Ectodermal cell (in vitro differentiated cells): ENCODE measurements at regions not wholly inside any gene's neighbourhood (a gene's known extent, or its start where the extent isn't known, plus 50 kb on each side); places are given as distances from the start of the nearest gene placed in this dataset.

Experiments used
- H3K27ac ChIP-seq: 2 replicates; pipeline ENCODE4 v1.7.0; 2013; ENCODE audit warnings: mild to moderate bottlenecking, low read depth, low read length; ENCODE audit not compliant: insufficient read depth, poor library complexity, severe bottlenecking
- H3K27me3 ChIP-seq: 2 replicates; pipeline ENCODE4 v1.7.0; 2013; ENCODE audit warnings: mild to moderate bottlenecking, low read length; ENCODE audit not compliant: insufficient read depth, control insufficient read depth, poor library complexity, severe bottlenecking
- H3K36me3 ChIP-seq: one replicate; pipeline ENCODE4 v1.7.0; 2013; ENCODE audit warnings: low read length; ENCODE audit not compliant: control insufficient read depth, insufficient read depth
- H3K4me1 ChIP-seq: one replicate; pipeline ENCODE4 v1.7.0; 2013; ENCODE audit warnings: low read length; ENCODE audit not compliant: control insufficient read depth, insufficient read depth
- H3K4me3 ChIP-seq: 2 replicates; pipeline ENCODE4 v1.7.0; 2013; ENCODE audit warnings: low read depth, low read length, control low read depth; ENCODE audit not compliant: insufficient read depth
- H3K9me3 ChIP-seq: 2 replicates; pipeline ENCODE4 v1.7.0; 2013; ENCODE audit warnings: mild to moderate bottlenecking, low read length, moderate library complexity; ENCODE audit not compliant: control insufficient read depth
- WGBS, 2 experiments: methylation state at CpG; one replicate each; pipeline ENCODE4 v1.1.7; 2013; ENCODE audit warnings: missing lambda C conversion rate in 2 of 2; 5-methylcytosine and 5-hydroxymethylcytosine counted together

DNA sequence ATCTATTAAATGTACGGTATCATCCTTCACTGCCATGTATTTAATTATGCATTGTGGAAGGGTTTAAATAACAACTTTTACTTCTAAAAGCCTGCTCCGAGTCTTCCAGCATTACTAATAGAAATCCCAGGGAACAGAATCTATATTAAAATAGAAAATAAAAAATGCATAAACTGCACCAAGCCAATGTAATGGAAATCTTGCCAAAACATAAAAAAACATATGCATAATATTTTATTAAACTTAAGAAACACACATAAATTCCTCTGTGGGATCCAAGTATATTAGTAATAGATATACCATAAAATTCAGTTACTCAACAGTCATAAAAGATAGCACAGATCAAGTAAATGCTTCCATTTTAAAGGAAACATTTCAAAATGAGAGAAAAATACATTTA, 175.6 kb downstream of the TDRD15 start:
- Histone ChIP-seq H3K36me3 (no peaks in the 10 kb centered on the region), H3K27me3 (no peaks in the 10 kb centered on the region), H3K27ac (no peak overlapping the region), H3K9me3 (no peaks in the 10 kb centered on the region), H3K4me1 (no peaks in the 10 kb centered on the region), H3K4me3 (no peak overlapping the region)
- WGBS, 2 experiments: 100% methylated on average over 1 of the region's 2 CpGs; no CpG with 5 or more reads in 1 of the 2 experiments

DNA sequence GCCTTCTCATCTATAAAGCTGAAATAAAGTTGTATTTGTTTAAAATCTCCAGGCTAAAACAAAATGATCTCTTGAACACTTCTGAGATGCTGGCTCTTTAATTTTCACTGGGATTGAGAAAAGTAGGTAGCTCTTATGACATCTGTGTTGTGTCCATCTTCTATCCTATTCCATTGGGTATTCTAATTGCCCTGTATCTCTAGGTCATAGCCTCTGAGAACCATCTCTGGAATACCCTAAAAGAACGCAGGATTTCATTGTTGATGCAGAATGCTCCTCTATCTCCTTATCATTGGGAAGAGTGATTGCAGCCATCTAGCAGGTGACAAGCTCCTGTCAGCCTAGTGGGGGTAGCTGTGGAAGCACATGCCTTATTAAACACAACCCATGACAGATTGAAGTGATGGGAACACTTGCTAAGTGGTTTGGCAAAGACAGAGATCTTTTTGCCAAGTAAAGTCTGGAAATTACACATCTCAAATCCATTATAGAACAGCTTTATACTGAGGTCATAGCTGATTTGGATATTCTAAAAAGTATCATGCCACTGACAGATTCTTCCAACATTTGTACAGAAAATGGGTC, 178.2 kb downstream of the TDRD15 start:
- Histone ChIP-seq H3K4me3 (no peak overlapping the region), H3K27ac (no peak overlapping the region), H3K4me1 (no peaks in the 10 kb centered on the region), H3K36me3 (no peaks in the 10 kb centered on the region), H3K9me3 (no peaks in the 10 kb centered on the region), H3K27me3 (no peaks in the 10 kb centered on the region)
- WGBS, 2 experiments: 89 to 93% methylated on average over 1 of the region's 1 CpG

DNA sequence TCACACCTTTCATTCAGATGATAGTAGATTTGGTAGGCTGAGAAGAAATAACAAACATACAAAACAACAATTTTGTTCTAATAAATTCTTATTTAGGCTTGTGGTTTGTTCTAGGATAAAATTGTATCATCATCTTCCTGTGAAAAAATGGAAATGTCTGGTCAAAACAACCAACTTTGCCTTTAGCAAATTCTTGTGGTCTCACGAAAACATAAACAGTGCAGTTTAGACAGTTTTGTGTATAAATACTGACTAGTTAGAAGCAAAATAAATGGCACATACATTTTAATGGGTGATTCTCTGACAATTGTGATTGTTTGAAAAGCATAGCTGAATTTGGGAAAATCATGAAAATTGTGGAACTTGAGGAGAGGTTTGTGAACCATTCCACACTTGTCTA, 180.1 kb downstream of the TDRD15 start:
- WGBS, 2 experiments: 91 to 93% methylated on average over 1 of the region's 1 CpG

DNA sequence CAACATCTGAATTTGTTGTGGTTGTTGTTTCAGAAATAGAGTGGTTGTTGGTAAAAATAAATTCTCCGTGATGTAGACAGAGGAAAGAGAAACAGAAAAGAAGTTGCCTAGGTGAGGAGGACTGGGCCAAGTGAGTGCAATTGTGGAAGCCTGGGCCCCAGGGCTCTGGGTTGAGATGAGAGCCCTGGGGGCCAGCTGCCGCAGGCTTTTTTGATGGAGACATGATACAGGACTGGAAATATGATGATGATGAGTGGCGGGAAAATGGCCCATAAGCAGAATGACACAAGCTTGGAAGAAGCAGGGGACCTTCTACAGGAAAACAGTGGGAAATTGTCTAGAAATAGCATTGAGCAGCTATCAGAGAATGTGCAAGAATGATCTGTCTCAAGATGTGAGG, 181.8 kb downstream of the TDRD15 start:
- 91 to 95% methylated on average over 3 of the region's 3 CpGs for WGBS, 2 experiments

More for the DNA sequence above, 180.1 kb downstream of the TDRD15 start:
- H3K36me3 ChIP-seq: no peaks in the 10 kb centered on the region
- H3K27me3 ChIP-seq: no peaks in the 10 kb centered on the region
- no peak overlapping the region for H3K27ac ChIP-seq
- H3K4me1 ChIP-seq: no peaks in the 10 kb centered on the region
- no peaks in the 10 kb centered on the region for H3K9me3 ChIP-seq
- no peak overlapping the region for H3K4me3 ChIP-seq

DNA sequence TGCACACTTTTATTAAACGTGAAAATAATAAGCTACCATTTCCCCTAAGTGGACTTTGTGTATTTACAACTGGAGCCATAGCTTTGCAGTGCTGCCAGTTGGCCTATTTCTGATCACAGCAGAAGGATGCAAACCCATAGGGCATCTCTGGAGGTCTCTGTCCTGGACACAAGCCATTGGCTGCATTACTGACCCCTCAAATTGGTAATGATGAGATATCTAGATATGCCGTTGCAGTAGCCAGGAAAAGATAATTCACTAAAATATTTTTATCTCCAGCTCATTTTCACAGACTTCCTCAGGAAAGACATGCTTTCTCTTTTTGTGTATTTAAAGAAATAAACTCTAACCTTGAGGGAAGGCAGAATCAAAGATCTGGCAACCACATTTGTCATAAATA, 182.5 kb downstream of the TDRD15 start:
- 86% methylated on average over 1 of the region's 2 CpGs for WGBS, 2 experiments
- H3K4me1 ChIP-seq: no peaks in the 10 kb centered on the region
- H3K27me3 ChIP-seq: no peaks in the 10 kb centered on the region
- no peaks in the 10 kb centered on the region for H3K9me3 ChIP-seq
- no peaks in the 10 kb centered on the region for H3K36me3 ChIP-seq
- H3K27ac ChIP-seq: no peak overlapping the region
- H3K4me3 ChIP-seq: no peak overlapping the region

More for the DNA sequence above, 181.8 kb downstream of the TDRD15 start:
- H3K36me3 ChIP-seq: no peaks in the 10 kb centered on the region
- no peaks in the 10 kb centered on the region for H3K9me3 ChIP-seq
- no peak overlapping the region for H3K4me3 ChIP-seq
- no peaks in the 10 kb centered on the region for H3K4me1 ChIP-seq
- no peak overlapping the region for H3K27ac ChIP-seq
- no peaks in the 10 kb centered on the region for H3K27me3 ChIP-seq

DNA sequence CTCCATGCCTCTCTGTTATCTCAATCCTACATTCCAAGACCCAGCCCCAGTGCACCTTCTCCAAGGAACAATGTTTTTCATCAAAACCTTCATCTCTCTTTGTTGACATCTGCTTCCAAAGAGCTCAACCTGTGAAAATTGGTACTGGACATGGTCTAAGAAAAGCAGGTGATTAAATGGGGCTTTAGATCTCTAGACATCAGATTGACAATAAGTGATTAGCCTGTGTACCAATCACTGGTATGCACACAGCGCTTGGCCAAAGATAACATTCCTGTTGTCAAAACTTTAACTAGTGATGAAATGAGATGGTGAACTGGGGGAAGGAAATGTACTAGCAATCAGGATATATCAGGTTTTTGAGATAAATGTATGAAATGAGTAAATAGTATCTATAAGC, 183.3 kb downstream of the TDRD15 start:
- Histone ChIP-seq H3K36me3 (no peaks in the 10 kb centered on the region), H3K27ac (no peak overlapping the region), H3K27me3 (no peaks in the 10 kb centered on the region), H3K9me3 (no peaks in the 10 kb centered on the region), H3K4me1 (no peaks in the 10 kb centered on the region), H3K4me3 (no peak overlapping the region)
- 95 to 100% methylated on average over 1 of the region's 1 CpG for WGBS, 2 experiments

DNA sequence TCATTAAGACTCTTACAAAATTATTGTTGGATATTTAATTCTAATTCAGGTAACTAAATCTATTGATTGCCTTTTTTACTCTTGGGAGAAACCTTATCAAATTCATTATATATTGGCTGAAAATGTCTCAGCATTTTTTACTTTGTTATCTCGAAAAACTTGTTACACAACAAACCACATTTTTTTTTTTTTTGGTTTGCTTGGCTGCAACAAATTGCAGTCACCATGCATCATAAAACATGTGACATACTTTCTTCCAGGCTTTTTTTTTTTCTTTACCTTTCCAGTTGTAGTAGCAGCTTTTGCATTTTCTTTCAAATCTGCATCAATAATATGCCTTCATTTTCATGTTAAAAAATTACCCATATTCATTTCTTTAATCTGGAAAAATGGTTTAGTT, 186.7 kb downstream of the TDRD15 start:
- WGBS, 2 experiments: 79 to 90% methylated on average over 1 of the region's 1 CpG
- Histone ChIP-seq H3K36me3 (no peaks in the 10 kb centered on the region), H3K4me1 (no peaks in the 10 kb centered on the region), H3K27me3 (no peaks in the 10 kb centered on the region), H3K4me3 (no peak overlapping the region), H3K9me3 (no peaks in the 10 kb centered on the region), H3K27ac (no peak overlapping the region)

DNA sequence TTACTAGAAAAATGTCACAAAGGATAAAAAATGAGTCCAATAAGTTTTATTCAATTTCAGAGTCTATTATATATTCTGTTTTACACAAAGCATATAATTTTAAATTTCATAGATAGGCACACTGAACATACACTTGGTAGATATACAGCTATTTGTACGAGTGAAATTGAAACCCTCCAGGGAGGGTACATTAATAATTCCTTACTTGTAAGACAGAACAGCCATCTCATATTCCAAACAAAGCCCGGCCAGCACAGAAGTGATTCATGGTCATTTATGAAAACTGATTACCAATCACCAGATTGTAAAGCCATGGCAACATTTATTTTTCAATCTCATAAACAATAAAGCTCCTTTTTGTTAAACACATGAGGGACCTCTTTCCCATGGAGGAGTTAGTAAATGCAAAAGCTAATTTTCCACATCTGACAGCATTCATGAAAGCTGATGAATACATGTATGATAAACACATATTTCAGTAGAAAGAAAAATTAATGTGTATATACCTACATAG, 190.6 kb downstream of the TDRD15 start:
- 89 to 96% methylated on average over 2 of the region's 2 CpGs for WGBS, 2 experiments
- Histone ChIP-seq H3K36me3 (no peaks in the 10 kb centered on the region), H3K27me3 (no peaks in the 10 kb centered on the region), H3K4me1 (no peaks in the 10 kb centered on the region), H3K27ac (no peak overlapping the region), H3K4me3 (no peak overlapping the region), H3K9me3 (no peaks in the 10 kb centered on the region)

DNA sequence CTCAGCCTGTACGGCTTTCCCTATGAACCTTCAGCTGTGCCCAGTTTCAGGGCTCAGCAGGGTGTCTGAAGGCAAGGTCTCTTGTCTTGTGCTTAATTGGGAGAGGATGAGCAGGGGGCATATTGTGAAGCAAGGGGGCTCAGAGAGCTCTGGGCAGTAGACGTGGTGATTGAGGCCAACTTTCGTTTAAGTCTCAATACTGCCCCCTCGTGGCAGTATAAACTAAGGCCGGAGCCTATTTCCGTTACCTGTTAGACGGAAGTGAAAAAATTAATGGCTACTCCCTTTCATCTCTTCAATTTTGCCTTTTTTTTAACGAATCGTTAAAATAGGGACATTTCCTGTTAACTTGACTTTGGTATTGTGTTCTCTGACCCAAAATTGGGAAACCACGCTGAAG, 193.4 kb downstream of the TDRD15 start:
- Histone ChIP-seq H3K4me1 (no peaks in the 10 kb centered on the region), H3K27me3 (no peaks in the 10 kb centered on the region), H3K27ac (no peak overlapping the region), H3K9me3 (no peaks in the 10 kb centered on the region), H3K36me3 (no peaks in the 10 kb centered on the region), H3K4me3 (no peak overlapping the region)
- WGBS, 2 experiments: 26 to 32% methylated on average over 10 of the region's 10 CpGs

DNA sequence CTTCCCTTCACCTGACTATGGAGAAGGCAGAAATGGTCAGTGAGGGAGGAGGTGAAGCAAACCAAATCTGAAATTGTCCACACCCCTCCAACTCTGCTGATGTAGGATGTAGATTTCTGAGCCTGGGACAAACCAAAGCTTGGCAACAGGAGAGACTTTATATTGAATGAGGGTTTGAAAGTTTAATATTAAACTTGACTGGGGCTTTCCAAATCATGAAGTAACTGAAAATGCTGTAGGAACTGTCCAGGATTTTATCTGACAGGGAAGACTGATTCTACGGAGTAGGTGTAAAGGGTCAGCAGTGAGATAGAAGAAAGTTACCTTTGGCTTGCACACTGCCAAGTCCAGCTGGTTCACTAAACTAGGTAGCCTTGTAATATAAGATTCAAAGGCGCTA, 194.5 kb downstream of the TDRD15 start:
- H3K27me3 ChIP-seq: no peaks in the 10 kb centered on the region
- no peaks in the 10 kb centered on the region for H3K36me3 ChIP-seq
- 91 to 92% methylated on average over 1 to 2 of the region's 2 CpGs for WGBS, 2 experiments
- no peaks in the 10 kb centered on the region for H3K4me1 ChIP-seq
- no peaks in the 10 kb centered on the region for H3K9me3 ChIP-seq
- H3K4me3 ChIP-seq: no peak overlapping the region
- no peak overlapping the region for H3K27ac ChIP-seq

DNA sequence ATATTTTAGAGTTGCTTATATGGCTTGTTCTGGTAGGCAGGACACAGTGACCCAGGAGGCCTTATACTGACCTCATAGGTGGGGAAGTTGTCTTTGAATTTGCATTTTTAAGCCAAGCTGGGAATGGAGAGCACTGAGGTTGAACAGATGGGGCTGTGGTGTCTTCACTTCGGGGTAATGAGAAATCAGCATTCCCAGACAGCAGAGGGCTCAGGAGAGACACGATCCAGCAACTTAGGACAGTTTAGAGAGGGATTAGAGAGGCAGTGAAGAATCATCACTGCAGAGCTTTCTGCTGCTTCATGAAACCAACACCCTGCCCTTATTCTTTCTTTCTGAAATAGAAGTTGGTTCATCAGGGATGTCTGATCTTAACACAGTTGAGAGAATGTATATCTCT, 202.4 kb downstream of the TDRD15 start:
- Histone ChIP-seq H3K4me1 (no peaks in the 10 kb centered on the region), H3K27me3 (no peaks in the 10 kb centered on the region), H3K36me3 (no peaks in the 10 kb centered on the region), H3K4me3 (no peak overlapping the region), H3K9me3 (no peaks in the 10 kb centered on the region), H3K27ac (no peak overlapping the region)
- 72% methylated on average over 2 of the region's 2 CpGs for WGBS, 2 experiments
